ENCODE measurements at regions not wholly inside any gene's neighbourhood (a gene's known extent, or its start where the extent isn't known, plus 50 kb on each side); places are given as distances from the start of the nearest gene placed in this dataset.

GRCh38 chr1:213330281-213330680 is 279.2 kb downstream of the RPS6KC1 start:
- intact Hi-C loops (cut with DNase I; ENCODE audit: low total_unique reads) = no loop called here
- H3K27ac ChIP-seq = no peak overlapping the region
- DNase-seq (ENCODE audit: low spot score in 2 of 2) = no peak
- H3K9me3 ChIP-seq = no peaks in the 10 kb centered on the region
- H3K36me3 ChIP-seq = no peaks in the 10 kb centered on the region
- peaks cover 0 to 5% of the 10 kb centered on the region in 2 donors for H3K4me1 ChIP-seq
- TF ChIP-seq CTCF (IDR thresholded peaks at IDR 0.05) = no peak
- no peak for TF ChIP-seq POLR2A (IDR thresholded peaks at IDR 0.05)
- no peak for TF ChIP-seq POLR2AphosphoS5 (IDR thresholded peaks at IDR 0.05)
- no peak overlapping the region for H3K4me3 ChIP-seq
- H3K27me3 ChIP-seq = no peaks in the 10 kb centered on the region

- Histone ChIP-seq H3K27ac (no peak overlapping the region), H3K27me3 (no peaks in the 10 kb centered on the region), H3K9me3 (no peaks in the 10 kb centered on the region), H3K36me3 (no peaks in the 10 kb centered on the region), H3K4me3 (no peak overlapping the region), H3K4me1 (no peaks in the 10 kb centered on the region)
- no peak for TF ChIP-seq POLR2AphosphoS5 (IDR thresholded peaks at IDR 0.05)
- no peak for TF ChIP-seq POLR2A (IDR thresholded peaks at IDR 0.05)
- no peak for TF ChIP-seq CTCF (IDR thresholded peaks at IDR 0.05)
- DNase-seq (ENCODE audit: low spot score in 2 of 2) = no peak
- intact Hi-C loops (cut with DNase I; ENCODE audit: low total_unique reads) = no loop called here
Measured at GRCh38 chr1:213331631-213332175, 280.7 kb downstream of the RPS6KC1 start.

GRCh38 chr1:213332491-213332890 is 281.4 kb downstream of the RPS6KC1 start:
- DNase-seq (ENCODE audit: low spot score in 2 of 2) = no peak
- Histone ChIP-seq H3K27ac (no peak overlapping the region), H3K4me3 (no peak overlapping the region), H3K27me3 (no peaks in the 10 kb centered on the region), H3K4me1 (no peaks in the 10 kb centered on the region), H3K36me3 (no peaks in the 10 kb centered on the region), H3K9me3 (no peaks in the 10 kb centered on the region)
- intact Hi-C loops (cut with DNase I; ENCODE audit: low total_unique reads) = no loop called here
- TF ChIP-seq POLR2AphosphoS5 (IDR thresholded peaks at IDR 0.05) (no peak), POLR2A (IDR thresholded peaks at IDR 0.05) (no peak), CTCF (IDR thresholded peaks at IDR 0.05) (no peak)

- no peak for DNase-seq (ENCODE audit: low spot score in 2 of 2)
- Histone ChIP-seq H3K27me3 (no peaks in the 10 kb centered on the region), H3K4me1 (no peaks in the 10 kb centered on the region), H3K27ac (no peak overlapping the region), H3K9me3 (no peaks in the 10 kb centered on the region), H3K36me3 (no peaks in the 10 kb centered on the region), H3K4me3 (no peak overlapping the region)
- intact Hi-C loops (cut with DNase I; ENCODE audit: low total_unique reads) = no loop called here
- no peak for TF ChIP-seq POLR2AphosphoS5 (IDR thresholded peaks at IDR 0.05)
- TF ChIP-seq CTCF (IDR thresholded peaks at IDR 0.05) = no peak
Measured at GRCh38 chr1:213333121-213333520, 282.1 kb downstream of the RPS6KC1 start.

GRCh38 chr1:213335084-213335483 is 284.0 kb downstream of the RPS6KC1 start:
- H3K4me3 ChIP-seq = no peak overlapping the region
- TF ChIP-seq CTCF (IDR thresholded peaks at IDR 0.05) = no peak
- no peak for TF ChIP-seq POLR2A (IDR thresholded peaks at IDR 0.05)
- no peak for TF ChIP-seq POLR2AphosphoS5 (IDR thresholded peaks at IDR 0.05)
- intact Hi-C loops (cut with DNase I; ENCODE audit: low total_unique reads) = no loop called here
- H3K4me1 ChIP-seq = no peaks in the 10 kb centered on the region
- no peak overlapping the region for H3K27ac ChIP-seq
- no peaks in the 10 kb centered on the region for H3K9me3 ChIP-seq
- no peaks in the 10 kb centered on the region for H3K27me3 ChIP-seq
- no peak for DNase-seq (ENCODE audit: low spot score in 2 of 2)
- H3K36me3 ChIP-seq = no peaks in the 10 kb centered on the region
